Coronary artery (tissue), 2 donors: ENCODE measurements at regions not wholly inside any gene's neighbourhood (a gene's known extent, or its start where the extent isn't known, plus 50 kb on each side); places are given as distances from the start of the nearest gene placed in this dataset.
A peak's percentile ranks its signal among the peaks of the same experiment; 100 is the strongest.

ENCODE experiments used
- DNase-seq: peaks from one replicate; pipeline ENCODE4 v3.0.0-alpha.2; 2017; ENCODE audit warnings: low spot score
- H3K27ac ChIP-seq, 2 donors: fragments of 200-600 bp; sonication (generic); one replicate each; pipeline ENCODE4 v1.5.1; 2016 to 2019
- H3K4me3 ChIP-seq: fragments of 200-600 bp; sonication (generic); 2 replicates; pipeline ENCODE4 v1.5.1; 2016; ENCODE audit warnings: mild to moderate bottlenecking, moderate library complexity
- TF ChIP-seq, protein P1 (sequence below): fragments of 200-600 bp; sonication (generic); IDR thresholded peaks from one replicate; pipeline ENCODE4 v1.5.1; 2019; ENCODE audit warnings: antibody characterized with exemption

DNA sequence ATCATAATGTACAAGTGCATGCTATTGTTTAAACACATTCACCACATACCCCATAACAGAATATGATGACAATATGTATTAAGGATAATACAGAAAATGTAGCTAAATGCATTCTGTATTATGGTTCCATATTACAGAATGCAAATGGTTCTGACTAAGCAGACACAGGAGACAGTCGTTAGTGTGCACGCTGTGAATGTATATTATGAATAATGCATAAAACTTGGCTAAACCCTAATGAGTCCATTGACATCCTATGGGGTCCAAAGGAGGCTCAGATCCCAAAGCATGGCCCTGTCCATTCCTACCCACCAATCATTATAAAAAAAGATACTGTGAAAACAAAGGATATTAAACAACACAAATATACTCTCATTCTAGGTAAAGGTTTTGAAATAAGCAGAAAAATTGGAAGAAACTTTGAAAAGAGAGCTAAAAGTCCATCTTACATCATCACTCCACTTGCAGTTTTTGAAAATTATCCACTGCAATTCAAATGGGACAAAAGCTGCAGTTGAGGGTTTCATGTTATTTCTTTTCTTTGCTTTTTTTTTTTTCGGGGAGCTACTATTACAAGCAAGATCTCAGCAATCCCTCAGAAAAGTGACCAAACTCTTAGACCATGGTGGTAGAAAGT, 415.1 kb downstream of the BCAT1 start:
- H3K27ac ChIP-seq, result peak overlapping the region in 1 of 2 donors; percentile 4
- TF ChIP-seq, protein P1, sequence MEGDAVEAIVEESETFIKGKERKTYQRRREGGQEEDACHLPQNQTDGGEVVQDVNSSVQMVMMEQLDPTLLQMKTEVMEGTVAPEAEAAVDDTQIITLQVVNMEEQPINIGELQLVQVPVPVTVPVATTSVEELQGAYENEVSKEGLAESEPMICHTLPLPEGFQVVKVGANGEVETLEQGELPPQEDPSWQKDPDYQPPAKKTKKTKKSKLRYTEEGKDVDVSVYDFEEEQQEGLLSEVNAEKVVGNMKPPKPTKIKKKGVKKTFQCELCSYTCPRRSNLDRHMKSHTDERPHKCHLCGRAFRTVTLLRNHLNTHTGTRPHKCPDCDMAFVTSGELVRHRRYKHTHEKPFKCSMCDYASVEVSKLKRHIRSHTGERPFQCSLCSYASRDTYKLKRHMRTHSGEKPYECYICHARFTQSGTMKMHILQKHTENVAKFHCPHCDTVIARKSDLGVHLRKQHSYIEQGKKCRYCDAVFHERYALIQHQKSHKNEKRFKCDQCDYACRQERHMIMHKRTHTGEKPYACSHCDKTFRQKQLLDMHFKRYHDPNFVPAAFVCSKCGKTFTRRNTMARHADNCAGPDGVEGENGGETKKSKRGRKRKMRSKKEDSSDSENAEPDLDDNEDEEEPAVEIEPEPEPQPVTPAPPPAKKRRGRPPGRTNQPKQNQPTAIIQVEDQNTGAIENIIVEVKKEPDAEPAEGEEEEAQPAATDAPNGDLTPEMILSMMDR, result no peak
- H3K4me3 ChIP-seq, result no peak overlapping the region
- no peak for DNase-seq

- no peak for DNase-seq
- peak overlapping the region; percentile 19 to 58 for H3K27ac ChIP-seq
- H3K4me3 ChIP-seq, result no peak overlapping the region
- TF ChIP-seq, protein P1, result no peak
Measured at GRCh38 chr12:24530689-24531088, 418.2 kb downstream of the BCAT1 start.

DNA sequence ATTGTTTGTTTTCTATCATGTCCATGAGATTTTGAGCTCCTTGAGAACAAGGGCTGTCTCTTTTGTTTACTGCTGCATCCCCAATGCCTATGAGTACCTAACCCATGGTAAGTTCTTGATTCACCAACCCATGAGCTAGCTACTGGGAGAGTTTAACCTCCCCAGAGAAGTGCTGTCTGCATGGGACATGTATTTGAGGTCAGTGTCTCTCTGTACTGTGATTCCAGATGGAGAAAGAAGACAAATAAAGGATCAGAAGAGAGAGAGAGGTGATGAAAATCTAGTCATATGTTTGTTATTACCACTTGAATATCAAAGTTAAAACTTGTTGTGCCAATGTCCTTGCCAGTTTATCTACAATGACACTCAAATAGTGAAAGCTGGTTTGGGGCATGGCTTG, 421.8 kb downstream of the BCAT1 start:
- DNase-seq, result no peak
- Histone ChIP-seq H3K4me3 (no peak overlapping the region), H3K27ac (peak overlapping the region in 1 of 2 donors; percentile 33)
- TF ChIP-seq, protein P1, result no peak

DNA sequence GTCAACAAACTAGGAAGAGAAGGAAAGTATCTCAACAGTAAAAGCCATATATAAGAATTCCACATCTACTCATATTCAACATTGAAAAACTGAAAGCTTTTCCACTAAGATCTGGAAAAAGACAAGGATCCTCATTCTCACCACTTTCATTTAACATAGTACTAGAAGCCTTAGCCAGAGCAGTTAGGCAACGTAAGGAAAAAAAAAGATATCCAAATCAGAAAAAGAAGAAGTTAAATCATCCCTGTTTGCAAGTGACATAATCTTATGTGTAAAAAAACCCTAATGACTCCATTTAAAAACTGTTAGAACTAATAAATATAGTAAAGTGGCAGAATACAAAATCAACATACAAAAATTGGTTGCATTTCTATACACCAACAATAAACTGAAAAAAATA, 426.2 kb downstream of the BCAT1 start:
- H3K4me3 ChIP-seq, result no peak overlapping the region
- TF ChIP-seq, protein P1, result no peak

DNA sequence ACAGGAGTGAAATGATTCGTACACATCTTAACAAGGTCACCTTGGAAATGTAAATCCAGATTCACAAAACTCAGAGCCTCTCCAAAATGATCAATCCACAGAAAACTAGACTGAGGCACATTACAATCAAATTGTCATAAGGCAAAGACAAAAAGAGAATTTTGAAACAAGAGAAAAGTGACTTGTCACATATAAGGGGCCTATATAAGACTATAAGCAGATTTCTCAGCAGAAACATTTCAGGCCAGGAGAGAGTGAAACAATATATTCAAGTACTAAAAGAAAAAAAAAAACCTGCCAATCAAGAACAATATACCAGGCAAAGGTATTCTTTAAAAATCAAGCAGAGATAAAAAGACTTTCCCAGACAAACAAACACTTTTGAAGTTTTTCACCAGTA, 429.1 kb downstream of the BCAT1 start:
- Histone ChIP-seq H3K4me3 (no peak overlapping the region), H3K27ac (no peak overlapping the region)
- DNase-seq, result no peak
- TF ChIP-seq, protein P1, result no peak

More for the DNA sequence above, 426.2 kb downstream of the BCAT1 start:
- H3K27ac ChIP-seq, result no peak overlapping the region
- DNase-seq, result no peak

- no peak overlapping the region for H3K27ac ChIP-seq
- no peak for DNase-seq
- H3K4me3 ChIP-seq, result no peak overlapping the region
- TF ChIP-seq, protein P1, result no peak
Measured at GRCh38 chr12:24517000-24517399, 431.9 kb downstream of the BCAT1 start.

DNA sequence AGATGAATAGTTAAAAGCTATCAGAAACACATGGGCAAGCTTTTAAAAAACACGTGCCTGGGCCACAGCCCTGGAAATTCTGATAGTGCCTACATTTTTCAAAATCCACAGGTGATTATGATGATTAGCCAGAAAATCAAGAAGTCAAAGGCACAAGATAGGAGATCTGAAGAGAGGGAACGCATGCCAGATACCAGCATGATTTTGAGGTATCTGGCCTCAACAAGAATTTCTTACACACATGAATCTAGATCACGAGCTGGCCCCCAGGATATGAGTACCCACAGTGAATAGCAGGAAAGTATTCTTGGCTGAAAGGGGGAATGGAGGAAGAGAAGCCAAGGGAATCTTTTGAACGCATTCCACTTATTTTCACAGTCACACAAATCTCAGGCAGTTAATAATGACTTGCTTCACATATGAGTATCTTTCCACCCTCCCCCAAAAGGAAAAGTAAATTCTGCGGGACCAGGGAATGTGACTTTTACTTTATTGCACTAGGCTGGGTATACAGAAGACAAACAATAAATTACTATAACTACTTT, 438.2 kb downstream of the BCAT1 start:
- H3K27ac ChIP-seq, result no peak overlapping the region
- DNase-seq, result no peak
- TF ChIP-seq, protein P1, result no peak
- H3K4me3 ChIP-seq, result no peak overlapping the region
